Neuronal stem cell (in vitro differentiated cells): ENCODE measurements at regions not wholly inside any gene's neighbourhood (a gene's known extent, or its start where the extent isn't known, plus 50 kb on each side); places are given as distances from the start of the nearest gene placed in this dataset.

Experiments used
- DNase-seq: peaks from one replicate; pipeline ENCODE4 v3.0.0-alpha.2; 2013; ENCODE audit warnings: low spot score
- H2AFZ ChIP-seq: one replicate; pipeline ENCODE4 v1.6.1; 2013; ENCODE audit warnings: mild to moderate bottlenecking, low read length, inconsistent platforms
- H2AK5ac ChIP-seq: 2 replicates; pipeline ENCODE4 v1.6.1; 2013; ENCODE audit warnings: low read depth, mild to moderate bottlenecking, inconsistent platforms, low read length, moderate library complexity, mixed read lengths
- H2BK120ac ChIP-seq: 2 replicates; pipeline ENCODE4 v1.6.1; 2013; ENCODE audit warnings: low read depth, mild to moderate bottlenecking, inconsistent platforms, low read length, moderate library complexity, mixed read lengths
- H2BK12ac ChIP-seq: one replicate; pipeline ENCODE4 v1.6.1; 2013; ENCODE audit warnings: low read length, inconsistent platforms
- H2BK15ac ChIP-seq: 2 replicates; pipeline ENCODE4 v1.6.1; 2013; ENCODE audit warnings: mild to moderate bottlenecking, low read length, inconsistent platforms, mixed read lengths
- H2BK5ac ChIP-seq: one replicate; pipeline ENCODE4 v1.6.1; 2013; ENCODE audit warnings: inconsistent platforms, mild to moderate bottlenecking, low read length, moderate library complexity
- H3K14ac ChIP-seq: one replicate; pipeline ENCODE4 v1.6.1; 2013; ENCODE audit warnings: low read length, inconsistent platforms
- H3K18ac ChIP-seq: 2 replicates; pipeline ENCODE4 v1.6.1; 2013; ENCODE audit warnings: low read length, inconsistent platforms
- H3K23ac ChIP-seq: 2 replicates; pipeline ENCODE4 v1.6.1; 2013; ENCODE audit warnings: low read depth, mild to moderate bottlenecking, mixed read lengths, low read length, inconsistent platforms; ENCODE audit not compliant: poor library complexity
- H3K27ac ChIP-seq: replicated peaks from 3 replicates; pipeline ENCODE4 v1.5.1; 2013; ENCODE audit warnings: low read length, inconsistent platforms
- H3K27me3 ChIP-seq, 3 experiments: 2 replicates each; pipeline ENCODE4 v1.6.1; 2013; ENCODE audit warnings: low read length in 3 of 3, mild to moderate bottlenecking in 2 of 3, inconsistent platforms in 1 of 3, low read depth in 1 of 3, mixed read lengths in 1 of 3, moderate library complexity in 1 of 3; ENCODE audit not compliant: control insufficient read depth in 3 of 3, insufficient read depth in 3 of 3
- H3K36me3 ChIP-seq, 2 donors: replicated peaks in 1 of 2; 2 replicates each; pipeline ENCODE4 v1.6.1; 2013; ENCODE audit warnings: low read length in 2 of 2; ENCODE audit not compliant: control insufficient read depth in 2 of 2, insufficient read depth in 2 of 2
- H3K4ac ChIP-seq: 2 replicates; pipeline ENCODE4 v1.6.1; 2013; ENCODE audit warnings: inconsistent platforms, mild to moderate bottlenecking, low read length, moderate library complexity
- H3K4me1 ChIP-seq, 2 donors: 1 replicate in 1 of 2; 2 replicates in 1 of 2; pipeline ENCODE4 v1.6.1; 2013; ENCODE audit warnings: low read length in 2 of 2, low read depth in 1 of 2; ENCODE audit not compliant: control insufficient read depth in 2 of 2, insufficient read depth in 1 of 2
- H3K4me2 ChIP-seq: one replicate; pipeline ENCODE4 v1.6.1; 2013; ENCODE audit warnings: mild to moderate bottlenecking, low read length, inconsistent platforms; ENCODE audit not compliant: insufficient read depth, poor library complexity, severe bottlenecking
- H3K4me3 ChIP-seq, 2 donors: 2 replicates each; pipeline ENCODE4 v1.5.1; 2013; ENCODE audit warnings: low read length in 2 of 2, mild to moderate bottlenecking in 2 of 2, inconsistent platforms in 1 of 2, moderate library complexity in 1 of 2
- H3K79me1 ChIP-seq: one replicate; pipeline ENCODE4 v1.6.1; 2013; ENCODE audit warnings: low read depth, mild to moderate bottlenecking, inconsistent platforms, low read length, moderate library complexity
- H3K9ac ChIP-seq: one replicate; pipeline ENCODE4 v1.6.1; 2013; ENCODE audit warnings: mild to moderate bottlenecking, low read depth, low read length, inconsistent platforms; ENCODE audit not compliant: poor library complexity
- H3K9me3 ChIP-seq, 2 donors: replicated peaks in 1 of 2; 2 replicates each; pipeline versions ENCODE3 to v1.6.1; 2013; ENCODE audit warnings: low read length in 2 of 2, mild to moderate bottlenecking in 2 of 2, inconsistent platforms in 1 of 2, low read depth in 1 of 2, mixed read lengths in 1 of 2, moderate library complexity in 1 of 2; ENCODE audit not compliant: control insufficient read depth in 2 of 2, insufficient read depth in 1 of 2
- H4K8ac ChIP-seq: one replicate; pipeline ENCODE4 v1.6.1; 2013; ENCODE audit warnings: low read depth, mild to moderate bottlenecking, inconsistent platforms, low read length, moderate library complexity
- H4K91ac ChIP-seq: one replicate; pipeline ENCODE4 v1.6.1; 2013; ENCODE audit warnings: low read length, low read depth, mild to moderate bottlenecking, inconsistent platforms; ENCODE audit not compliant: poor library complexity
- WGBS, 2 donors: extraction: QIAGEN DNeasy Blood & Tissue Kit; methylation state at CpG; one replicate each; pipeline ENCODE4 v1.1.7; 2013; ENCODE audit warnings: missing lambda C conversion rate in 2 of 2, mixed read lengths in 1 of 2; ENCODE audit not compliant: insufficient read length in 2 of 2, insufficient replicate concordance in 1 of 2; ENCODE audit errors: extremely low coverage in 2 of 2; 5-methylcytosine and 5-hydroxymethylcytosine counted together

DNA sequence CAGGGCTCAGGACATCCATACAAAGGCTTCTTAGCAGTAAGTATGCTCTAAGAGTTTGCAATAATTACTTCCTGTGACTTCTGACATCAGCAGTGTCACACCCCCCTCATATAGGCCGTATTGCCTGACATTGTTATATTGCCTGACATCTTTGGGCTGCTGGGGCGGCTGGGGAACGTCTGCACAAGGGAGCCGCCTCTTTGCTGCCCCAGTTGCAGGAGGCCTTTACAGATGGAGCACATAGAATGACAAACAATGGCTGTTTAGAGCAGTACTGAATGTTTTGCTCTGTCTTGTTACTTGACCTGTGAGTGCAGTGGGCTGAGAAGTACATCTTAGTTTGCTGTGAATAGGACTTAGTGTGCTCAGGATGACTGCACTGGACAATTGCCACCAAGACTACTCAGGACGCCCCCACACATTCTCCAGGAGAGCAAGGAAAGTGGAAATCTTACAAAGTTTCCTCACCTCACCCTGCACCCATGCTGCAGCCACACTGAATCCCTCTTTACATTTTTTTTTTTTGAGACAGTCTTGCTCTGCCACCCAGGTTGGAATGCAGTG lies 65.4 kb upstream of the SPOCK1 start:
- no peak overlapping the region for H4K8ac ChIP-seq
- WGBS, 2 donors: no CpG with 5 or more reads among the region's 5 CpGs
- H3K36me3 ChIP-seq: no peaks in the 10 kb centered on the region
- H3K27me3 ChIP-seq: peaks cover 0 to 24% (median 0%) of the 10 kb centered on the region in 3 experiments
- no peak overlapping the region for H4K91ac ChIP-seq
- H3K4me3 ChIP-seq: no peak overlapping the region
- no peak overlapping the region for H3K14ac ChIP-seq
- no peak overlapping the region for H2BK15ac ChIP-seq
- H3K4me2 ChIP-seq: no peak overlapping the region
- no peak overlapping the region for H2BK12ac ChIP-seq
- no peak overlapping the region for H2AK5ac ChIP-seq
- H2BK120ac ChIP-seq: no peak overlapping the region
- H2AFZ ChIP-seq: no peak overlapping the region
- H3K4me1 ChIP-seq: peaks cover 8 to 24% of the 10 kb centered on the region in 2 donors
- no peak overlapping the region for H2BK5ac ChIP-seq
- H3K79me1 ChIP-seq: no peaks in the 10 kb centered on the region
- H3K9me3 ChIP-seq: no peaks in the 10 kb centered on the region
- H3K18ac ChIP-seq: no peak overlapping the region
- H3K27ac ChIP-seq: no peak overlapping the region
- H3K9ac ChIP-seq: no peak overlapping the region
- no peak overlapping the region for H3K4ac ChIP-seq
- no peak for DNase-seq
- no peak overlapping the region for H3K23ac ChIP-seq

DNA sequence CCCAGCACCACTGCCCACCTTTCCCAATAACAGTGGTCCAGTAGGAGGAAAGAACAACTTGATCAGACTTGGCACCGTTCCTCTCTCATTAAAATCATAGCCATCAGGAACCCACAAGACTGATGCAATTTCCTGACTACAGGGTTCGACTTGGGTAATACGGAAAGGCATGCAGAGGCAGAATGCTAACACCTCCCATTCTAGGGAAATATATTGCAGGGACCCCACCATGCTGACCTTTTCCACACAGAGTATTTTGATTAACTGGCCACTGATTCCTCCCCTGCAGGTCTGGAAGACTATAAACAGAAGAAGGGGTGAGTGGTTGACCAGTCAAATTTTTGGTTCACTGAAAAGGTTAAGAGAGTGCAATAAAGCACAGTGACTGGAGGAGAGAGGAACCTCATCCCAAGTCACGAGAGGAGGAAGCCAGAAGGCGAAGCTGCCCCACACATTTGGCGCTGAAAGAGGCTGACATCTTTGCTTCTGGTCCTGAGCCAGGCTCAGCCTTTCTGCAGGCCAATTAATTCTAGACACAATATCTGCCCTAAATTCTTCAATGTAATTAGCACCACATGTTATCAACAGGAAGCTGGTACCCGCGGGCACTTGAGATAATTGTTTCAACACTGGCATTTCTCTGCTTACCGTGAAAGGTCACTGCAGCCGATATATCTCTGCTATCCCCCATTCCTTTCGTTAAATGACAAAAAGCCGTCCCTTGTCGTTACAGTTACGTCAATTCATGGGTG lies 64.7 kb upstream of the SPOCK1 start:
- H3K27ac ChIP-seq: no peak overlapping the region
- no peaks in the 10 kb centered on the region for H3K79me1 ChIP-seq
- no peak overlapping the region for H2BK120ac ChIP-seq
- H2BK5ac ChIP-seq: no peak overlapping the region
- no CpG with 5 or more reads among the region's 14 CpGs for WGBS, 2 donors
- H3K14ac ChIP-seq: no peak overlapping the region
- DNase-seq: no peak
- H3K36me3 ChIP-seq: no peaks in the 10 kb centered on the region
- H3K4me2 ChIP-seq: no peak overlapping the region
- no peak overlapping the region for H4K8ac ChIP-seq
- H4K91ac ChIP-seq: no peak overlapping the region
- no peak overlapping the region for H3K9ac ChIP-seq
- peaks cover 0 to 24% (median 0%) of the 10 kb centered on the region in 3 experiments for H3K27me3 ChIP-seq
- no peak overlapping the region for H3K23ac ChIP-seq
- no peak overlapping the region for H3K18ac ChIP-seq
- no peak overlapping the region for H2AK5ac ChIP-seq
- H2AFZ ChIP-seq: no peak overlapping the region
- H3K9me3 ChIP-seq: no peaks in the 10 kb centered on the region
- peaks cover 8 to 24% of the 10 kb centered on the region in 2 donors for H3K4me1 ChIP-seq
- no peak overlapping the region for H2BK12ac ChIP-seq
- no peak overlapping the region for H3K4me3 ChIP-seq
- H3K4ac ChIP-seq: no peak overlapping the region
- no peak overlapping the region for H2BK15ac ChIP-seq

- H3K4me3 ChIP-seq: no peak overlapping the region
- no peaks in the 10 kb centered on the region for H3K9me3 ChIP-seq
- peaks cover 0 to 24% (median 0%) of the 10 kb centered on the region in 3 experiments for H3K27me3 ChIP-seq
- no peak overlapping the region for H3K14ac ChIP-seq
- no peak overlapping the region for H3K4ac ChIP-seq
- H4K91ac ChIP-seq: no peak overlapping the region
- no peak overlapping the region for H2AFZ ChIP-seq
- H2BK15ac ChIP-seq: no peak overlapping the region
- H2BK12ac ChIP-seq: no peak overlapping the region
- no peak overlapping the region for H3K18ac ChIP-seq
- no peak overlapping the region for H2BK5ac ChIP-seq
- H3K36me3 ChIP-seq: no peaks in the 10 kb centered on the region
- H3K9ac ChIP-seq: no peak overlapping the region
- peaks cover 8 to 22% of the 10 kb centered on the region in 2 donors for H3K4me1 ChIP-seq
- no peak overlapping the region for H3K27ac ChIP-seq
- H3K23ac ChIP-seq: no peak overlapping the region
- no CpG with 5 or more reads among the region's 2 CpGs for WGBS, 2 donors
- no peak overlapping the region for H4K8ac ChIP-seq
- no peak for DNase-seq
- H2AK5ac ChIP-seq: no peak overlapping the region
- no peaks in the 10 kb centered on the region for H3K79me1 ChIP-seq
- no peak overlapping the region for H2BK120ac ChIP-seq
- H3K4me2 ChIP-seq: no peak overlapping the region
These were observed 64.1 kb upstream of the SPOCK1 start for GRCh38 chr5:137563301-137563645.

- H2AK5ac ChIP-seq: no peak overlapping the region
- H3K9me3 ChIP-seq: no peaks in the 10 kb centered on the region
- no peak overlapping the region for H4K91ac ChIP-seq
- no peaks in the 10 kb centered on the region for H3K36me3 ChIP-seq
- no peak overlapping the region for H3K4me2 ChIP-seq
- no peak overlapping the region for H2BK5ac ChIP-seq
- no peak overlapping the region for H3K23ac ChIP-seq
- no peak for DNase-seq
- H3K9ac ChIP-seq: no peak overlapping the region
- peaks cover 3 to 17% of the 10 kb centered on the region in 2 donors for H3K4me1 ChIP-seq
- H3K27me3 ChIP-seq: peaks cover 0 to 18% (median 0%) of the 10 kb centered on the region in 3 experiments
- H3K79me1 ChIP-seq: no peaks in the 10 kb centered on the region
- H3K4me3 ChIP-seq: no peak overlapping the region
- H3K14ac ChIP-seq: no peak overlapping the region
- no peak overlapping the region for H3K18ac ChIP-seq
- no peak overlapping the region for H2AFZ ChIP-seq
- no peak overlapping the region for H2BK120ac ChIP-seq
- no peak overlapping the region for H2BK12ac ChIP-seq
- H4K8ac ChIP-seq: no peak overlapping the region
- H3K27ac ChIP-seq: no peak overlapping the region
- no peak overlapping the region for H3K4ac ChIP-seq
- no peak overlapping the region for H2BK15ac ChIP-seq
These were observed 62.5 kb upstream of the SPOCK1 start for GRCh38 chr5:137561608-137562007.
